ENCODE measurements at regions not wholly inside any gene's neighbourhood (a gene's known extent, or its start where the extent isn't known, plus 50 kb on each side); places are given as distances from the start of the nearest gene placed in this dataset.

GRCh38 chr3:20741381-20741780, 555.4 kb upstream of the SGO1 start:
- TF ChIP-seq KDM1A (IDR thresholded peaks at IDR 0.05; ENCODE audit: low read depth) (no peak), HDAC2 (IDR thresholded peaks at IDR 0.05) (no peak), JUNB (IDR thresholded peaks at IDR 0.05) (no peak), CEBPB (IDR thresholded peaks at IDR 0.05) (no peak), MYC (IDR thresholded peaks at IDR 0.05; ENCODE audit: borderline replicate concordance, low read length) (no peak), POLR2A (IDR thresholded peaks at IDR 0.05; ENCODE audit: low read length) (no peak), EP300 (IDR thresholded peaks at IDR 0.05) (no peak), EHMT2 (IDR thresholded peaks at IDR 0.05; ENCODE audit: low read depth) (no peak), POLR2AphosphoS2 (conservative IDR thresholded peaks at IDR 0.05; ENCODE audit: low read length) (no peak), FOSL2 (IDR thresholded peaks at IDR 0.05) (no peak), FOSL2 (CRISPR knock-in tag; IDR thresholded peaks at IDR 0.05) (no peak)
- TF ChIP-seq, protein P1, sequence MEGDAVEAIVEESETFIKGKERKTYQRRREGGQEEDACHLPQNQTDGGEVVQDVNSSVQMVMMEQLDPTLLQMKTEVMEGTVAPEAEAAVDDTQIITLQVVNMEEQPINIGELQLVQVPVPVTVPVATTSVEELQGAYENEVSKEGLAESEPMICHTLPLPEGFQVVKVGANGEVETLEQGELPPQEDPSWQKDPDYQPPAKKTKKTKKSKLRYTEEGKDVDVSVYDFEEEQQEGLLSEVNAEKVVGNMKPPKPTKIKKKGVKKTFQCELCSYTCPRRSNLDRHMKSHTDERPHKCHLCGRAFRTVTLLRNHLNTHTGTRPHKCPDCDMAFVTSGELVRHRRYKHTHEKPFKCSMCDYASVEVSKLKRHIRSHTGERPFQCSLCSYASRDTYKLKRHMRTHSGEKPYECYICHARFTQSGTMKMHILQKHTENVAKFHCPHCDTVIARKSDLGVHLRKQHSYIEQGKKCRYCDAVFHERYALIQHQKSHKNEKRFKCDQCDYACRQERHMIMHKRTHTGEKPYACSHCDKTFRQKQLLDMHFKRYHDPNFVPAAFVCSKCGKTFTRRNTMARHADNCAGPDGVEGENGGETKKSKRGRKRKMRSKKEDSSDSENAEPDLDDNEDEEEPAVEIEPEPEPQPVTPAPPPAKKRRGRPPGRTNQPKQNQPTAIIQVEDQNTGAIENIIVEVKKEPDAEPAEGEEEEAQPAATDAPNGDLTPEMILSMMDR (IDR thresholded peaks at IDR 0.05): no peak

All from A549 (cell line).